Sigmoid colon (tissue), 6 donors: ENCODE measurements at regions not wholly inside any gene's neighbourhood (a gene's known extent, or its start where the extent isn't known, plus 50 kb on each side); places are given as distances from the start of the nearest gene placed in this dataset.
"Not testable (repeated sequence)": the region's sequence is repeated elsewhere in the genome, so short reads cannot be mapped to it uniquely, and the experiment has no call there.

Source experiments
- DNase-seq: peaks from one replicate; pipeline ENCODE4 v3.0.0-alpha.2; 2019
- H3K27ac ChIP-seq, 4 donors: fragments of 200-600 bp; sonication (generic); one replicate each; pipeline ENCODE4 v1.5.1; 2016 to 2019; ENCODE audit warnings: mild to moderate bottlenecking in 1 of 4
- H3K27me3 ChIP-seq, 3 donors: fragments of 200-600 bp; sonication (generic); one replicate each; pipeline ENCODE4 v1.5.1; 2019; ENCODE audit warnings: mild to moderate bottlenecking in 1 of 3
- H3K36me3 ChIP-seq, 4 donors: fragments of 200-600 bp; sonication (generic); one replicate each; pipeline ENCODE4 v1.5.1; 2016 to 2019
- H3K4me1 ChIP-seq, 4 donors: fragments of 200-600 bp; sonication (generic); one replicate each; pipeline ENCODE4 v1.5.1; 2017 to 2019
- H3K4me3 ChIP-seq, 4 donors: fragments of 200-600 bp; sonication (generic); one replicate each; pipeline ENCODE4 v1.5.1; 2017 to 2019; ENCODE audit warnings: mild to moderate bottlenecking in 2 of 4, moderate library complexity in 1 of 4
- H3K9me3 ChIP-seq, 4 donors: fragments of 200-600 bp in 3 of 4; sonication (generic) in 3 of 4; one replicate each; pipeline versions ENCODE4 v1.5.1 to v1.6.1; 2013 to 2019
- CTCF ChIP-seq, 4 experiments: fragments of 450-650 bp in 3 of 4; fragments of 200-600 bp in 1 of 4; IDR thresholded peaks; one replicate each; pipeline ENCODE4 v1.5.1; 2016 to 2019; ENCODE audit warnings: antibody characterized with exemption in 4 of 4, mild to moderate bottlenecking in 3 of 4, moderate library complexity in 2 of 4
- EP300 ChIP-seq, 4 donors: sonication (generic); formaldehyde crosslinking; IDR thresholded peaks; one replicate each; pipeline ENCODE4 v1.6.1; 2017; ENCODE audit warnings: antibody characterized with exemption in 4 of 4
- POLR2A ChIP-seq, 2 donors: fragments of 450-650 bp; IDR thresholded peaks; one replicate each; pipeline ENCODE4 v1.6.1; 2016; ENCODE audit warnings: antibody characterized with exemption in 2 of 2, mild to moderate bottlenecking in 2 of 2, moderate library complexity in 2 of 2
- POLR2AphosphoS5 ChIP-seq, 4 donors: sonication (generic); formaldehyde crosslinking; IDR thresholded peaks; one replicate each; pipeline ENCODE4 v1.6.1; 2017; ENCODE audit warnings: antibody characterized with exemption in 4 of 4
- WGBS, 2 donors: extraction: QIAGEN DNeasy Blood & Tissue Kit; methylation state at CpG; one replicate each; pipeline ENCODE4 v1.1.7; 2013; 5-methylcytosine and 5-hydroxymethylcytosine counted together
- intact Hi-C: fragments of 100-400 bp; cut with DNase I; formaldehyde crosslinking; loops from one replicate; pipeline ENCODE4 v1.15.1; 2023
- donor health status: healthy with polysubstance abuse.
- donor health status: healthy.

- no peak overlapping the region for H3K4me3 ChIP-seq
- WGBS, 2 donors: 90 to 93% methylated on average over 4 of the region's 4 CpGs
- H3K9me3 ChIP-seq: no peaks in the 10 kb centered on the region
- H3K4me1 ChIP-seq: no peaks in the 10 kb centered on the region
- no peak for DNase-seq
- intact Hi-C loops: no loop called here
- no peaks in the 10 kb centered on the region for H3K36me3 ChIP-seq
- H3K27me3 ChIP-seq: no peaks in the 10 kb centered on the region
- no peak overlapping the region for H3K27ac ChIP-seq
- TF ChIP-seq EP300 (IDR thresholded peaks at IDR 0.05): no peak
- no peak for TF ChIP-seq POLR2AphosphoS5 (IDR thresholded peaks at IDR 0.05)
- TF ChIP-seq CTCF (IDR thresholded peaks at IDR 0.05): no peak
These were observed 245.9 kb downstream of the TOX3 start for GRCh38 chr16:52301026-52301425.

DNA sequence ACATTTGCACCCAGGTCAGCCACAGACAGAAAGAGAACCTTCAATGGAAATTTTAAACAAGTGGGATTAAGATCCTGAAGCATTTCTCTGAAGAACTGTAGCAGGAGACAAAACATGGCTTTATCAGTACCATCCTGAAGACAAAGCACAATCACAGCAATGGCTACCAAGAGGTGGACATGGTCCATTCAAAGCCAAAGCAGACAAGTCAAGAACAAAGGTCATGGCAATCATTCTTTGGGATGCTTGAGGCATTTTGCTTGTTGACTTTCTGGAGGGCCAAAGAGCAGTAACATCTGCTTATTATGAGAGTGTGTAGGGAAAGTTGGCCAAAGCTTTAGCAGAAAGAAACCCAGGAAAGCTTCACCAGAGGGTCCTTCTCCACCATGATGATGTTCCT is 248.2 kb downstream of the TOX3 start:
- no peaks in the 10 kb centered on the region for H3K4me1 ChIP-seq
- intact Hi-C loops: no loop called here
- no peaks in the 10 kb centered on the region for H3K9me3 ChIP-seq
- no peak for DNase-seq
- TF ChIP-seq POLR2AphosphoS5 (IDR thresholded peaks at IDR 0.05) (no peak), POLR2A (IDR thresholded peaks at IDR 0.05) (no peak), EP300 (IDR thresholded peaks at IDR 0.05) (no peak), CTCF (IDR thresholded peaks at IDR 0.05) (no peak)
- no peak overlapping the region for H3K4me3 ChIP-seq
- H3K27ac ChIP-seq: no peak overlapping the region
- H3K27me3 ChIP-seq: no peaks in the 10 kb centered on the region
- H3K36me3 ChIP-seq: no peaks in the 10 kb centered on the region

DNA sequence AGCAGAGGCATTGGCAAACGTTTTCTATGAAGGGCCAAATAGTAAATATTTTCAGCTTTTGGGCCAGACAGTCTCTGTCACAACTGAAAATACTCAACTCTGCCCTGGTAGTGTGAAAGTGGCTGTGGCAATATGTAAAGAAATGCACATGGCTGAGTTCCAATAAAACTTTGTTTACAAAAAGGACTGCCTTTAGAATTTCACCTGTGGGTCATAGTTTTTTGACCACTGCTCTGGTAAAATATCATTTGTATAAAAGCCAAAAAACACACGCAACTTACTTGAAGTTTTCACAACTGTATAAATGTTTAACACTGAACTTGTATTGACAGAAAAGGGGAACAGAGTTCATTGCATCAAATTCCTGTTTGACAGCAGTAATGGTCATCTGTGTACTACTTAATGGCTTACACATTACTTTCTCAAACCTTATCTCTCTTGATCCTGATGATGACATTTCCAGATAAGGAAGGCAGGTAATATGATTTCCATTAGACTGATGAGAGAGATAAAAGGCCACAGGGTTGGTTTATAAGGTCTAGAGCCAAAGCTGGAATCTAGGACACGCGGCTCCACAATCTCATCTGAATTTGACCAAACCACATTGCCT is 250.1 kb downstream of the TOX3 start:
- WGBS, 2 donors: 51 to 61% methylated on average over 4 of the region's 4 CpGs

GRCh38 chr16:52296076-52296475 is 250.9 kb downstream of the TOX3 start:
- H3K27ac ChIP-seq: no peak overlapping the region
- intact Hi-C loops: no loop called here
- H3K36me3 ChIP-seq: no peaks in the 10 kb centered on the region
- no peak for DNase-seq
- H3K9me3 ChIP-seq: no peaks in the 10 kb centered on the region
- no peaks in the 10 kb centered on the region for H3K4me1 ChIP-seq
- H3K27me3 ChIP-seq: no peaks in the 10 kb centered on the region
- no peak overlapping the region for H3K4me3 ChIP-seq
- 84 to 91% methylated on average over 2 of the region's 2 CpGs for WGBS, 2 donors
- TF ChIP-seq CTCF (IDR thresholded peaks at IDR 0.05): no peak
- no peak for TF ChIP-seq EP300 (IDR thresholded peaks at IDR 0.05)
- no peak for TF ChIP-seq POLR2A (IDR thresholded peaks at IDR 0.05)

More for the DNA sequence above, 250.1 kb downstream of the TOX3 start:
- H3K27me3 ChIP-seq, H3K36me3 ChIP-seq, DNase-seq, H3K9me3 ChIP-seq, H3K4me3 ChIP-seq, H3K4me1 ChIP-seq, intact Hi-C loops, H3K27ac ChIP-seq: not testable (repeated sequence)

GRCh38 chr16:52294660-52295059 is 252.3 kb downstream of the TOX3 start:
- no peak overlapping the region for H3K27ac ChIP-seq
- H3K27me3 ChIP-seq: no peaks in the 10 kb centered on the region
- no peaks in the 10 kb centered on the region for H3K4me1 ChIP-seq
- no peaks in the 10 kb centered on the region for H3K9me3 ChIP-seq
- 40 to 64% methylated on average over 3 of the region's 3 CpGs for WGBS, 2 donors
- H3K4me3 ChIP-seq: no peak overlapping the region
- intact Hi-C loops: no loop called here
- no peak for DNase-seq
- no peak for TF ChIP-seq CTCF (IDR thresholded peaks at IDR 0.05)
- no peak for TF ChIP-seq POLR2A (IDR thresholded peaks at IDR 0.05)
- H3K36me3 ChIP-seq: no peaks in the 10 kb centered on the region
